Immature natural killer cell (primary cell): ENCODE measurements at regions not wholly inside any gene's neighbourhood (a gene's known extent, or its start where the extent isn't known, plus 50 kb on each side); places are given as distances from the start of the nearest gene placed in this dataset.

Experiments
- DNase-seq, 3 donors: peaks; one replicate each; pipeline ENCODE4 v3.0.0; 2022; ENCODE audit warnings: mixed read lengths in 1 of 3
- H3K27ac Mint-ChIP-seq, 6 donors: one replicate each; pipeline ENCODE4 v1.8.0; 2020; ENCODE audit warnings: mixed read lengths in 6 of 6, mild to moderate bottlenecking in 5 of 6, inconsistent platforms in 4 of 6, moderate library complexity in 3 of 6
- H3K27me3 Mint-ChIP-seq, 3 donors: one replicate each; pipeline ENCODE4 v1.8.0; 2020 to 2021; ENCODE audit warnings: low read depth in 3 of 3, mild to moderate bottlenecking in 3 of 3, mixed read lengths in 3 of 3, moderate library complexity in 3 of 3, inconsistent platforms in 1 of 3
- H3K36me3 Mint-ChIP-seq, 3 donors: one replicate each; pipeline ENCODE4 v1.8.0; 2020; ENCODE audit warnings: mixed read lengths in 3 of 3, inconsistent platforms in 2 of 3, mild to moderate bottlenecking in 2 of 3
- H3K4me1 Mint-ChIP-seq, 2 donors: one replicate each; pipeline ENCODE4 v1.8.0; 2020; ENCODE audit warnings: inconsistent platforms in 2 of 2, mild to moderate bottlenecking in 2 of 2, mixed read lengths in 2 of 2, moderate library complexity in 1 of 2
- H3K4me3 Mint-ChIP-seq, 5 donors: one replicate each; pipeline ENCODE4 v1.8.0; 2020; ENCODE audit warnings: mild to moderate bottlenecking in 5 of 5, mixed read lengths in 5 of 5, inconsistent platforms in 3 of 5, moderate library complexity in 3 of 5
- H3K9me3 Mint-ChIP-seq, 6 donors: one replicate each; pipeline ENCODE4 v1.8.0; 2020; ENCODE audit warnings: mild to moderate bottlenecking in 6 of 6, mixed read lengths in 6 of 6, inconsistent platforms in 4 of 6, moderate library complexity in 3 of 6

DNA sequence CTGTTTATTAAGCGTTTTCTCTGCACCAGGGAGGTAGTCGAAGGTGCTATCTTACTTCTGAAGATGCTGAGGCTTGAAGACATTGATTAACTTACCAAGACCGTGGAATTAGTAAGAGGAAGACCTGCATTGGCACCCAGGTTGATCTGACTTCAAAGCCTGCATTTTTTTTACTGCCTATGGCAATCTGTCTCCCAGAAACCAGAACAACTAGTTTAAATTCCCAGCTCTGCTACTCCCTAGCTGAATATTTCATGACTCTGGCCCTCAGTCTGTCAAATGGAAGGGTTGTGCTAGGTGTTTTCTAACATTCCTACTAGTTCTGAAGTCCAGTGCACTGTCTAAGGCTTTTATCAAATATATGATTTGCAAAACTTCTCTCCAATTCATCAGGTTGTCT, 52.0 kb upstream of the GRAMD1B start:
- Mint-ChIP-seq H3K27me3 (no peaks in the 10 kb centered on the region), H3K27ac (peak overlapping the region in 1 of 6 donors; percentile 5), H3K36me3 (no peaks in the 10 kb centered on the region), H3K9me3 (no peaks in the 10 kb centered on the region), H3K4me3 (no peak overlapping the region), H3K4me1 (peaks cover 0 to 4% of the 10 kb centered on the region in 2 donors)
- no peak for DNase-seq

DNA sequence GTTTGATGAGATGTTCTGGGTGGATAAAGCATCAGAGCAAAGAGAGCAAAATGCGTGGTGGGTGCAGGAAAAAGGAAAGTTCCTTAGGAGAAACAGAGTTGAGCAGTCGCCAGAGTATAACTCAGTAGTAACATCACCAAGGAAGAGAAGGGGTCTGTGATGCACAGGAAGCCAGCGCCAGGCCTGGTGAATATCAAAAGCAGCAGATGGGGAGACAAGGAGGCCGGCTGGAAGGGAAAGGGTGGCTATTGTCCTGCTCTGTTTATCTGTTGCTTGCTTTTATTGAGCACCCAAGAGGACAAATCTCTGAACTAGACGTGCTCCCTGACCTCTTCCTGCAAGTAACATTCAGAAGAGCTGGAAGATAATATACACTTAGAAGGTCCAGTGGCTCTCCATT, 52.7 kb upstream of the GRAMD1B start:
- Mint-ChIP-seq H3K4me3 (no peak overlapping the region), H3K4me1 (peaks cover 0 to 4% of the 10 kb centered on the region in 2 donors)

DNA sequence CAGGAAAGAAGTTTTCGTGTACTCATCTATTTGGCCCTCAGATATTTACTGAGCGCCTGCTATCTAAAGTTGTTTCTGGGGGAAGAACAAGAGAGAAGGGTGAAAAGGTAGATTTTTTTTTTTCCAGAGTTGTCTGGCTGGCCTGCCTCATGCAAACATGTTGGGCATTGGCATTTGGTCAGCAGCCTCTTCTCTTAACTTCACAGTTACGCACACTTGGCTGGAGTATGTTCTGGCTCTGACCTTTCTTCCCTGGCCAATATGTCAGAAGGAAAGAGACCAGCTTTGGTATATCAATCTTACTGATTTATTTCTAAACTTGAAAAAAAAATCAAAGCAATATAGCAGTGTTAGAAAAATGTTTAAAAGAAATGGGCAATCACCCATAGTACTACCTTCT, 54.2 kb upstream of the GRAMD1B start:
- Mint-ChIP-seq H3K4me1 (peaks cover 4% of the 10 kb centered on the region in 2 donors), H3K27me3 (peaks cover 0 to 3% (median 0%) of the 10 kb centered on the region in 3 donors), H3K9me3 (no peaks in the 10 kb centered on the region), H3K4me3 (no peak overlapping the region), H3K27ac (no peak overlapping the region), H3K36me3 (peaks cover 0 to under 1% (median 0%) of the 10 kb centered on the region in 3 donors)
- DNase-seq, result no peak

More for the DNA sequence above, 52.7 kb upstream of the GRAMD1B start:
- no peak for DNase-seq
- peak overlapping the region in 1 of 6 donors; percentile 0 for H3K27ac Mint-ChIP-seq
- H3K27me3 Mint-ChIP-seq, result no peaks in the 10 kb centered on the region
- no peaks in the 10 kb centered on the region for H3K36me3 Mint-ChIP-seq
- no peaks in the 10 kb centered on the region for H3K9me3 Mint-ChIP-seq

DNA sequence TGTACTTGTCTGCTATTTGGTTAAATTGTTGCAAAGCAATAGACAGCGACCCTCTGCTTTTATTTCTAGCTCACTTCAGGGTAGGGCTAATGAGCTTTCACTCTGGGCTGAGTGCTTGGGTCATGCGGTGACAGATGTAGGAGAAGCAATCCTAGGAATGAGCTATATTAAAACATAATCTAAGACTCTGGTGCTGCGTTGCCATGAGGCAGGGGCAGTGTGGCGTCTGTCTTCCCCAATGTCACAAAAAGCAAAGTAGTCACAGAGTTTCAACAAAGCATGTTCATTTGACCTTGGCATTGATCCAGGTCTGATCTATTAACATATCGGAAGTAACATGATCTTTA, 55.5 kb upstream of the GRAMD1B start:
- Mint-ChIP-seq H3K36me3 (peaks cover 0 to 3% (median 0%) of the 10 kb centered on the region in 3 donors), H3K27ac (no peak overlapping the region), H3K4me3 (no peak overlapping the region), H3K27me3 (peaks cover 0 to 4% (median 0%) of the 10 kb centered on the region in 3 donors), H3K9me3 (no peaks in the 10 kb centered on the region), H3K4me1 (peaks cover 0 to 8% of the 10 kb centered on the region in 2 donors)
- DNase-seq, result no peak

DNA sequence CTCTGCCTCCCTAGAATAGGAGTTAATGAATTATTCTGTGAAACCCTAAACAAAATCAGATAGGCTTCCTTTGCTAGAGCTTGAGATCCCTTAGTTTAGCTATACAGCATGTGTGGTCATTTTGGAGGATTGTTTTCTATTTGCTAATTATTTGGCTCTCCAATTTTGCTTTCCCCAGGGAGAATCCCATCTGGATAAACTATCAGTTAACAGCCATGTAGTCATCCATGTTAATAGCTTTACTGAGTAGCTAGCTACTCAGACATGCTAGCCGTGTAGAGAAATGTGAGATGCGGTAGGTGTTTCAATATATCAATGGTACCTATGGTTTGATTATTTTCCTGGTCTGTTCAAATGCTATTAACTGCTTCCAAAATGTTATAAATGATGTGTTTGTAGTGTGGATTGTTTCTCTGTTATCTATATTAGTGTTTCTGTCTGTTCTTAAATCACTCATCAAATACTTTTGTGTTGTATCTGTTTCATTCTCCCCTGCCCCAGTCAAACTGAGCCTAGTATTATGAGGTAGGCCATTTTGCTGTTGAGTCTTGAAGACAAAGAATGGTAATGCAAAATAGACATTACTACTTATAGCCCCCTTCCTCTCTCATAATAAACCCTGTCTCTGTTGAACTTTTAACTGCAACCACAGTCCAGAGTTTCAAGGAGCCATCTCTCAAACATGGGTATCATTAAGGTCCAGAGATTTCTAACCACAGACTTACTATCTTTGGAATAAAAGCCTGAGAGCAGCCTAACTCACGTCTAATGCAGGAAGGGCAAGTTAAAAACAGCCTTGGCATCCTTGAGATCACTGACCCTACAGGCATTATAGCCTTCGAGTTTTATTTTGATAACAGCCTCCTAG, 56.1 kb upstream of the GRAMD1B start:
- Mint-ChIP-seq H3K27ac (peak overlapping the region in 1 of 6 donors; percentile 22), H3K4me3 (no peak overlapping the region), H3K4me1 (peaks cover 0 to 8% of the 10 kb centered on the region in 2 donors), H3K9me3 (no peaks in the 10 kb centered on the region), H3K36me3 (peaks cover 0 to 7% (median 0%) of the 10 kb centered on the region in 3 donors), H3K27me3 (peaks cover 0 to 4% (median 0%) of the 10 kb centered on the region in 3 donors)
- DNase-seq, result no peak

DNA sequence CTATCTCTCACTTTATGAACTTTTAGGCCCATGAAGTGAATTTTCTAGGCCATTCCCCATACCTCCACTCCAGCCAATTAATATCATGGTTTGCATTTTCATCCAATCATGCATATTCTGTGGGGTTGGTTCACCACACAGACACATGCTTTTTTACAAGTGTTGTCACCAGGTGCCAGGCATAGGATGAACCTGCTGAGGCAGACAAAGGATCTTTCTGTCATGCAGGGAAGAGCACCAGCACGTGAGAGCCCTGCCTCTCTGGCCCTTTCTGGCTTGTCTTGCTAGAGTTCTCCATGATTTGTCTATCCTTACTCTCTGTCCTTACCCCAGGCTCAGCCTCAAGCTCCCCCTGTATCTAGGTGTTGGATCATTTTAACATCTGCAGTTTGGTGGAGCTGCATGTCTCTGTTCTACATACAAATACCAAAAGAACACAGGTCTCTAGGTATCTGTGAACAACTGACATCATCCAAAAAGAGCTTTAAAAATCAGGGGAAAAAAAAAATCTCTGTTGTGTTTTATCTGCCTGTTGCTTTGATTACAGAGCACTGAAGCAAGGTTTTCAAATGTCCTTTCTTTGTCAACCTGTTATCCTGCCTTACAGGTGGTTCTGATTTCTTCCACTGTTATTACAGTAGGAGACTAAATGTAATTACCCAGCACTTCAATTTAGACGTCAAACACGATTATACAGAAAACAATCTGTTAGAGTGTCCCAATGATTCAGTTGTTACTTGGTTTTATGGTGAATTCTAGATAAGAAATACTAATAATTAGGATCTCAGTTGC, 58.4 kb upstream of the GRAMD1B start:
- peaks cover 0 to 8% of the 10 kb centered on the region in 2 donors for H3K4me1 Mint-ChIP-seq
- no peaks in the 10 kb centered on the region for H3K9me3 Mint-ChIP-seq
- no peak overlapping the region for H3K4me3 Mint-ChIP-seq
- DNase-seq, result no peak
- peaks cover 2 to 7% (median 4%) of the 10 kb centered on the region in 3 donors for H3K27me3 Mint-ChIP-seq
- peak overlapping the region in 1 of 6 donors; percentile 10 for H3K27ac Mint-ChIP-seq
- H3K36me3 Mint-ChIP-seq, result peaks cover 0 to 12% (median 3%) of the 10 kb centered on the region in 3 donors

DNA sequence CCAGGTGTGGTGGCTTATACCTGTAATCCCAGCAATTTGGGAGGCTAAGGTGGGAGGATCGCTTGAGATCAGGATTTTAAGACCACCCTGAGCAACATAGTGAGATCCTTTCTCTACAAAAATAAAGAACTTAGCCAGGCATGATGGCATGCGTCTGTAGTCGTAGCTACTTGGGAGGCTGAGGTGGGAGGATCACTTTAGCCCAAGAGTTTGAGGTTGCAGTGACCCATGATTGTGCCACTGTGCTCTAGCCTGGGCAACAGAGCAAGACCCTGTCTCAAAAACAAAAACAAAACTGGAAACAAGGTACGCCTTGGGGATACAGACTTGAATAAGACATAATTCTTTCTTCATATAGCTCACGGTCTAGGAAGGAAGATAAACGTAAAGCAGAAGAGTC, 63.1 kb upstream of the GRAMD1B start:
- no peak overlapping the region for H3K27ac Mint-ChIP-seq
- no peak for DNase-seq
- peaks cover 5 to 15% (median 10%) of the 10 kb centered on the region in 3 donors for H3K27me3 Mint-ChIP-seq
- H3K4me1 Mint-ChIP-seq, result peaks cover 29 to 40% of the 10 kb centered on the region in 2 donors
- H3K9me3 Mint-ChIP-seq, result no peaks in the 10 kb centered on the region
- no peak overlapping the region for H3K4me3 Mint-ChIP-seq
- peaks cover 0 to 12% (median 3%) of the 10 kb centered on the region in 3 donors for H3K36me3 Mint-ChIP-seq

DNA sequence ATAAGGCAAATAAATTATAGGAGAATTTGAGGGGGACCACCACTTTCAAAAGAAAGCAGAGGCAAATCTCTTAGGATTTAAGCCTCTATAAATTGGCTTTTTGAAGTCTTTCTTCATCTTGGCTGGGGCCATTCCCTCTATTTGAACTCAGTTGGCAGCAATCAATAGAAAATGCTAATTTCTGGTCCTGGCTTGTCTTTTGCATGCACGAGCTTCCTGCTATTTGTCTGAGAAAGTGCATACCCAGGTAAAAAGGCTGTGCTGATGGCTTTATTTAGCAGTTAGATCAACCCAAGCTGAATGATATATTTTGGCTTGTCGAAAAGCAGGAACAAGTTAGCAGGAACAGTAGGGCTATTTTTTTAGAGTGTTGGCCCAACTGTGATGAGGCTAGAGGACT, 64.1 kb upstream of the GRAMD1B start:
- peaks cover 29 to 37% of the 10 kb centered on the region in 2 donors for H3K4me1 Mint-ChIP-seq
- H3K27me3 Mint-ChIP-seq, result peaks cover 5 to 15% (median 9%) of the 10 kb centered on the region in 3 donors

DNA sequence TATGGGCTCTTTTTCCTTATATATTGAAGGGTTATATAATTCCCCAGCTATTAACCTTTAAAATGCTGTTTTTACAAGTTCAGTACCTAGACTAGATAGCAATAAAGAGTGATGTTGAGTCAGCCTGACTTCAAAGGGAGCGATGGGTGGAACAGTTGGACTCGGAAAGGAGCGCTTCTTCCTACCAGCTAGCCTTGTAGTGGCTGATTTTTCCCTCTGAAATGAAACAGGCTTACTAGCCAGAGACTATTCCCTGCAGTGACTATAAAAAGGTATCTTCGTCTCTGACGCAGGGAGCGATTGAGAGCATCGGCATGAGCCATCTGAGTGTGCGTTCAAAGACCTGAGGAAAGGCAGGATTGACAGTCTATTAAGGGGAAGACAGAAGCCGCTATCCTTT, 66.0 kb upstream of the GRAMD1B start:
- H3K27ac Mint-ChIP-seq, result no peak overlapping the region
- H3K27me3 Mint-ChIP-seq, result peaks cover 5 to 24% (median 6%) of the 10 kb centered on the region in 3 donors
- no peak overlapping the region for H3K4me3 Mint-ChIP-seq
- no peaks in the 10 kb centered on the region for H3K9me3 Mint-ChIP-seq
- H3K4me1 Mint-ChIP-seq, result peaks cover 31 to 35% of the 10 kb centered on the region in 2 donors
- H3K36me3 Mint-ChIP-seq, result peaks cover 0 to 11% (median 6%) of the 10 kb centered on the region in 3 donors
- no peak for DNase-seq

More for the DNA sequence above, 64.1 kb upstream of the GRAMD1B start:
- H3K9me3 Mint-ChIP-seq, result no peaks in the 10 kb centered on the region
- H3K27ac Mint-ChIP-seq, result no peak overlapping the region
- H3K36me3 Mint-ChIP-seq, result peaks cover 0 to 17% (median 6%) of the 10 kb centered on the region in 3 donors
- no peak overlapping the region for H3K4me3 Mint-ChIP-seq
- no peak for DNase-seq

DNA sequence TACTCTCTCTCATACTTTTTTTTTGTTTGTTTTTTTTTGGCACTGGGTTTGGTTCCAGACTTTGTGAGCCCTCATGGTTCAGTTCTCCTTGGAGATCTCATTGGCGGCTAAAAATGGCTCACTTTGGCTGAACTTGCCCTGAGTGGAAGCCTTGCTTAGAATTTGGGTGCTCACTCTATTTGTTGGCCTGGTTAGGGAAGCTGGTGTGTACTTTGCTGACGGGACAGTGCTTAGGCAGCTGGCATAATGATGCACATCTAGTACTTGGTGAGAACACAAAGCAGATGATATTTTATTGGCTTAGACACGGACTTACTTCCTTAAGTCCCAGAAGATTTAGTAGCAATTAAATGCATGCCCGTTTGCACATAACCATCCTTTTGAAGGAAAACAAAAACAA, 66.5 kb upstream of the GRAMD1B start:
- Mint-ChIP-seq H3K27me3 (peaks cover 4 to 24% (median 6%) of the 10 kb centered on the region in 3 donors), H3K4me1 (peaks cover 32 to 39% of the 10 kb centered on the region in 2 donors), H3K27ac (peak overlapping the region in 1 of 6 donors; percentile 36), H3K4me3 (peak overlapping the region in 1 of 5 donors; percentile 30), H3K9me3 (no peaks in the 10 kb centered on the region), H3K36me3 (peaks cover 0 to 9% (median 6%) of the 10 kb centered on the region in 3 donors)
- DNase-seq, result no peak

DNA sequence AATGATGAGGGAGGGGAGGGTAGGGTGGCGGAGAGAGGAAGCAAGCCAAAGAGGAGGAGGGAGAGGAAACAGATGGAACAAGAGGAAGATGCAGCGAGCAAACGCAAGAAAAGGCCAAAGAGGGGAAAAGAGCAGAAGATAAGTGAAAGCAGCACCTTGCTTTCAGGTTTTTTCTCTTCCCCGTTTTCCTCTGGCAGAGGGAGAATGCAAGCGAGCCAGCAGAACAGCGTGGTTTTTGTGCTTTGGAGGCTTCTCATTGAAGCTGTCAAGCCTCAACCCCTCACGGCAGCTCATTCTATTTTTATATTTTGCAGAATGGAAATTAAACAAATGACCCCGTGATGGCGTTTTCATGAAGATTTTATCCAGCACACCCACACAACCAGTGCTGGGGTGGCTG, 67.1 kb upstream of the GRAMD1B start:
- no peak for DNase-seq
- H3K4me3 Mint-ChIP-seq, result peak overlapping the region in 2 of 5 donors; percentile 10 to 20
- H3K36me3 Mint-ChIP-seq, result peaks cover 0 to 9% (median 6%) of the 10 kb centered on the region in 3 donors
- H3K27ac Mint-ChIP-seq, result no peak overlapping the region
- no peaks in the 10 kb centered on the region for H3K9me3 Mint-ChIP-seq
- H3K27me3 Mint-ChIP-seq, result peaks cover 5 to 24% (median 9%) of the 10 kb centered on the region in 3 donors
- H3K4me1 Mint-ChIP-seq, result peaks cover 35 to 44% of the 10 kb centered on the region in 2 donors

DNA sequence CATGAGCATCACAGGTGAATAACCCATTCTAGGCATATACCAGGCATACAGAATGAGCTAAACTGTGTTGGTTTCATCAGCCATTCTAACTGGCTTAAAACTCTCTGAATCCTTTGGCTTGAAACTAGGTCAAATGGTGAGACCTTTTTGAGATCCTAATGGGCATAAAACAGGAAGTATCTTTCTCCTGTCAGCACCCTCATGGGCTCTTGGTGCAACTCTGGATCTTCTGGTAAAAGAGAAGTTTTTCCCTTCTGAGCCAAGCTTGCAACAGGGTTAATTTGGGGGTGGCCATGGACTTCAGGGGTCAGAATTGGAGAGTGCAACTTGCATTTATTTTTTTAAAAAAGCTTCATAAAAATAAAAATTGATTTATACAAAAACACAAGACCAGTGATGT, 67.9 kb upstream of the GRAMD1B start:
- Mint-ChIP-seq H3K36me3 (peaks cover 0 to 7% (median 4%) of the 10 kb centered on the region in 3 donors), H3K4me3 (no peak overlapping the region), H3K9me3 (no peaks in the 10 kb centered on the region), H3K4me1 (peaks cover 41 to 52% of the 10 kb centered on the region in 2 donors), H3K27me3 (peaks cover 6 to 22% (median 12%) of the 10 kb centered on the region in 3 donors), H3K27ac (no peak overlapping the region)
- DNase-seq, result no peak

DNA sequence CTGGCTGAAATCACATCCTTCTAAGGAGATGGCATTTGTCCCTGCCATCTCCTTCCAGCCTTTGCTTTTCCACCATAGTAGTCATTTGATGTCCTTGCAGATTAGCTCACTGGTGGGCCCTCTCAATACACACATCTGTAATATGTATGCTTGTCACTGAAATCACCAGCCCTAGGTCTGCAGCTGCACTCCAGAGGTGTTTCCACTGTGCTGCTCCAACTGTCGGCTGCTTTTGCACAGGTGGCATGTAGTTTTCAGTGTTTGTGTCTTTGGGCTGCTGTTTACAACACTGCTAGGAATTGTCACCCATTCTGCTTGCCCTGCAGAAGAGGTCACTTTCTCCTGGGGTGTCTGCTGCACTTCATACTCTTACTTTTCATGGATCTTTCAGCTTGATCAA, 69.0 kb upstream of the GRAMD1B start:
- Mint-ChIP-seq H3K27me3 (peaks cover 3 to 22% (median 13%) of the 10 kb centered on the region in 3 donors), H3K9me3 (no peaks in the 10 kb centered on the region), H3K4me1 (peaks cover 41 to 57% of the 10 kb centered on the region in 2 donors), H3K36me3 (peaks cover 0 to 5% (median 4%) of the 10 kb centered on the region in 3 donors), H3K27ac (no peak overlapping the region), H3K4me3 (no peak overlapping the region)
- DNase-seq, result no peak
